ENCODE measurements at regions not wholly inside any gene's neighbourhood (a gene's known extent, or its start where the extent isn't known, plus 50 kb on each side); places are given as distances from the start of the nearest gene placed in this dataset.

DNA sequence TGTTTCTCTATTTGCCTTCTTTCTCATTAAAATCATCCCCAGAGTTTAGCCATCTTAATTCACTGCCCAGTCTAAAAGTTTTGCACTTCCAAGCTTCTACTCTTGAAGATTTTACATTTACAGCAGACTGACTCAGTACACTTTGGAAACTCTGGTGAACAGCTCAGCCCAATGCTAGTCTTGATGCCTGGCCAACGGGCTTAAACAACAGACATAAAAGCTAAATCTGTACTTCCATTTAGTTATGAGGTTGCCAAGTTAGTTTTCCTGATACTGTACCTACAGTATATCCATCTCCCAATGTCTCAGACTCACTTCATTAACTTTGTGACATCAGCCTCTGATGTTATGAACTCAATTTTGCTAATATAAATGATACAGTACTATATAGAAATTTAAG, 891.8 kb upstream of the SOX9 start:
- H3K9ac ChIP-seq (replicated peaks; ENCODE audit: extremely low read depth, insufficient read depth, low read length): no peak overlapping the region
- no peaks in the 10 kb centered on the region for H3K36me3 ChIP-seq (ENCODE audit: control insufficient read depth in 2 of 2, extremely low read depth in 1 of 2, insufficient read depth in 2 of 2, low read length in 2 of 2)
- DNase-seq (ENCODE audit: low read depth, low spot score): no peak
- no TSS peak for BruUV-seq (replicated peaks)
- no peak overlapping the region for H3K4me2 ChIP-seq (ENCODE audit: insufficient read depth, low read length)
- CTCF ChIA-PET: no interaction called here
- POLR2A ChIA-PET: no interaction called here
- no peaks in the 10 kb centered on the region for H3K9me1 ChIP-seq (replicated peaks; ENCODE audit: control insufficient read depth, extremely low read depth, insufficient read depth, low read length)
- no peaks in the 10 kb centered on the region for H4K20me1 ChIP-seq (replicated peaks; ENCODE audit: control insufficient read depth, extremely low read depth, insufficient read depth, low read length)
- dilution Hi-C loops (cut with MboI; ENCODE audit: extremely low pct_ligation_motif_present, low sequenced_read_pairs) (no loop called here), intact Hi-C loops (cut with micrococcal nuclease) (no loop called here)
- no peak for FAIRE-seq
- no peak overlapping the region for H3K27ac ChIP-seq (ENCODE audit: insufficient read depth, low read depth, low read length)
- H3K4me3 ChIP-seq (replicated peaks in 1 of 3; ENCODE audit: insufficient read depth in 1 of 3, low read depth in 1 of 3, low read length in 3 of 3): no peak overlapping the region
- H2AFZ ChIP-seq (ENCODE audit: low read depth, low read length): no peak overlapping the region
- H3K27me3 ChIP-seq (ENCODE audit: control insufficient read depth in 2 of 2, insufficient read depth in 2 of 2, low read length in 2 of 2): no peaks in the 10 kb centered on the region
- TF ChIP-seq, protein P1, sequence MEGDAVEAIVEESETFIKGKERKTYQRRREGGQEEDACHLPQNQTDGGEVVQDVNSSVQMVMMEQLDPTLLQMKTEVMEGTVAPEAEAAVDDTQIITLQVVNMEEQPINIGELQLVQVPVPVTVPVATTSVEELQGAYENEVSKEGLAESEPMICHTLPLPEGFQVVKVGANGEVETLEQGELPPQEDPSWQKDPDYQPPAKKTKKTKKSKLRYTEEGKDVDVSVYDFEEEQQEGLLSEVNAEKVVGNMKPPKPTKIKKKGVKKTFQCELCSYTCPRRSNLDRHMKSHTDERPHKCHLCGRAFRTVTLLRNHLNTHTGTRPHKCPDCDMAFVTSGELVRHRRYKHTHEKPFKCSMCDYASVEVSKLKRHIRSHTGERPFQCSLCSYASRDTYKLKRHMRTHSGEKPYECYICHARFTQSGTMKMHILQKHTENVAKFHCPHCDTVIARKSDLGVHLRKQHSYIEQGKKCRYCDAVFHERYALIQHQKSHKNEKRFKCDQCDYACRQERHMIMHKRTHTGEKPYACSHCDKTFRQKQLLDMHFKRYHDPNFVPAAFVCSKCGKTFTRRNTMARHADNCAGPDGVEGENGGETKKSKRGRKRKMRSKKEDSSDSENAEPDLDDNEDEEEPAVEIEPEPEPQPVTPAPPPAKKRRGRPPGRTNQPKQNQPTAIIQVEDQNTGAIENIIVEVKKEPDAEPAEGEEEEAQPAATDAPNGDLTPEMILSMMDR (IDR thresholded peaks at IDR 0.05; ENCODE audit: extremely low read depth in 1 of 2, insufficient read depth in 1 of 2, low read depth in 1 of 2, low read length in 2 of 2): no peak
- TF ChIP-seq, protein P2, sequence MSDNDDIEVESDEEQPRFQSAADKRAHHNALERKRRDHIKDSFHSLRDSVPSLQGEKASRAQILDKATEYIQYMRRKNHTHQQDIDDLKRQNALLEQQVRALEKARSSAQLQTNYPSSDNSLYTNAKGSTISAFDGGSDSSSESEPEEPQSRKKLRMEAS (IDR thresholded peaks at IDR 0.05; ENCODE audit: insufficient read depth, insufficient read length): no peak
- no peak for TF ChIP-seq EZH2 (IDR thresholded peaks at IDR 0.05; ENCODE audit: borderline replicate concordance, low read depth, low read length, severe bottlenecking)
- no peak for TF ChIP-seq GATA2 (IDR thresholded peaks at IDR 0.05; ENCODE audit: insufficient read depth, insufficient read length, low read depth, low read length)
- TF ChIP-seq FOS (IDR thresholded peaks at IDR 0.05; ENCODE audit: borderline replicate concordance, insufficient read depth, low read length): no peak
- TF ChIP-seq JUN (IDR thresholded peaks at IDR 0.05; ENCODE audit: borderline replicate concordance, insufficient read depth, insufficient read length, low read depth): no peak
- no peak for TF ChIP-seq MYC (IDR thresholded peaks at IDR 0.05; ENCODE audit: low read depth, low read length)
- no peak for TF ChIP-seq POLR2A (IDR thresholded peaks at IDR 0.05; ENCODE audit: low read depth, low read length)
- no peak for TF ChIP-seq POLR2AphosphoS5 (IDR thresholded peaks at IDR 0.05; ENCODE audit: insufficient read depth, low read depth, low read length)
- H3K4me1 ChIP-seq (ENCODE audit: control insufficient read depth, extremely low read depth, insufficient read depth, low read length): no peaks in the 10 kb centered on the region
- no peaks in the 10 kb centered on the region for H3K79me2 ChIP-seq (ENCODE audit: control insufficient read depth, insufficient read depth, low read length)
- no peaks in the 10 kb centered on the region for H3K9me3 ChIP-seq (replicated peaks; ENCODE audit: control insufficient read depth, insufficient read depth, low read length)

All from endothelial cell of umbilical vein (primary cell).